GM12891 (cell line): ENCODE measurements at regions not wholly inside any gene's neighbourhood (a gene's known extent, or its start where the extent isn't known, plus 50 kb on each side); places are given as distances from the start of the nearest gene placed in this dataset.
"Not testable (repeated sequence)": the region's sequence is repeated elsewhere in the genome, so short reads cannot be mapped to it uniquely, and the experiment has no call there.

Experiments
- DNase-seq: peaks from one replicate; pipeline ENCODE4 v3.0.0; 2011; ENCODE audit warnings: low spot score; ENCODE audit not compliant: insufficient read length
- FAIRE-seq: peaks from 2 replicates; lab custom pipeline; 2011; peaks lifted over from hg19 to GRCh38; lab: Jason Lieb, UNC
- PAX5 ChIP-seq: IDR thresholded peaks from 2 replicates; pipeline ENCODE4 v1.6.1; 2011; ENCODE audit warnings: low read length, moderate library complexity, mild to moderate bottlenecking; ENCODE audit not compliant: insufficient read depth, severe bottlenecking
- POLR2A ChIP-seq: IDR thresholded peaks from 2 replicates; pipeline ENCODE4 v1.6.1; 2011; ENCODE audit warnings: low read depth, low read length, control low read depth
- POLR2AphosphoS5 ChIP-seq: IDR thresholded peaks from 2 replicates; pipeline ENCODE4 v1.6.1; 2011; ENCODE audit warnings: low read depth, low read length, control low read depth
- POU2F2 ChIP-seq: IDR thresholded peaks from 2 replicates; pipeline ENCODE4 v1.6.1; 2011; ENCODE audit warnings: low read depth, mild to moderate bottlenecking, control low read depth, low read length, moderate library complexity
- SPI1 ChIP-seq: IDR thresholded peaks from 2 replicates; pipeline ENCODE4 v1.6.1; 2011; ENCODE audit warnings: low read depth, low read length, control low read depth
- TAF1 ChIP-seq: IDR thresholded peaks from 2 replicates; pipeline ENCODE4 v1.6.1; 2011; ENCODE audit warnings: low read depth, low read length, control low read depth

DNA sequence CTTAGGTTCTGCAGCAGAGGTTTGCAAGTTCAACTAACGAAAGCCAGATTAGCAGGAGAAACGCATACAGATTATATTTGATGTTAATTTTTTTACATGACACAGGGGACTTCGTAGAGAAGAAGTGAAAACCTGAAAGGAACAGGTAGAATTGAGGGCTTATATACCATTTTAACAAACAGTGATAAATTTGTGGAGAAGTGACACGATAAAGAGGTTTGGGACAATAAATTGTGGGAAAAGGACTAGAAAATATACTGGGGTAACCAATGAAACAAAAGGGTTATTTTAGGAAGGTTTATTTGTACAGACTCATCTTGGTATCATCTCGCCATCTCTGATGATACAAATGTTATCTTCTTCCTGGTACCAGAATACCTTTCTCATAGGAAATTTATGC is 452.9 kb downstream of the SETD4 start:
- DNase-seq (no peak), FAIRE-seq (no peak)
- TF ChIP-seq TAF1 (no peak), SPI1 (no peak), POU2F2 (no peak), POLR2AphosphoS5 (no peak), POLR2A (no peak), PAX5 (no peak)

DNA sequence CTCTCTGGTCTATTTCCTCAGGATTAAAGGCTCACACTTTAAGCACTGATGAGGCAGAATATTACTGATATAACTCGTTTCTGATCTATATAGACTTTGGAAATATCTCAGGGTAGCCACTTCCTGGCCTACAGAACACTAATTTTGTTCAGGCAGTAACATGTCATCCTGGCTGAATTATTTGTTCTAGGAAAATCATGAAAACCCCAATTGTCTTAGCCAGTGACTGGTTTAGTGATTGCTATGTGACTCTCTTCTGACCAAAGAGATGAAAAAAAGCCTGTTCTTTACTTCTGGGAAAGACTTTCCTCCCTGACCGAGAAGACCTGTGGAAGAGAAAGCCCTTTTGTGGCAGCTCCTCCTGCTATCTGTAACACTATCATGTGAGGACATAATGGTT is 453.7 kb downstream of the SETD4 start:
- DNase-seq (no peak), FAIRE-seq (no peak)
- TF ChIP-seq PAX5 (no peak), SPI1 (no peak), POU2F2 (no peak), POLR2A (no peak), POLR2AphosphoS5 (no peak), TAF1 (no peak)

DNA sequence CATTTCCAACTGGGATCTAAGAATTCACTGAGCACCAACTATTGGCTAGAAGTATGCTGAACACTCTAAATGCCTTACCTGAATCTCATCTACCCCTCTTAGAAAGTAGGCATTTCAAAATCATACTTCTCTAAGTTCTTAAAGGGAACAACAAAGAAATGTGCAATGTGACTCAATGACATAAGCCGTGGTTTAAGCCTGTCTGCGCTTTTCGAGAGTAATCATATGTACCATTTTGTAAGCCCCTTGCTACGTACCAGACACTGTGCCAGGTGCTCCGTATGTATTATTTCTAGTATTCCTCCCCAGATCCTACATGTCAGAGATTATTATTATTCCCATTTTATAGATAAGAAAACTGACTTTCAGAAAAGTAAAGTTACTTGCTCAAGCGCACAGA is 454.2 kb downstream of the SETD4 start:
- TF ChIP-seq POU2F2 (no peak), POLR2AphosphoS5 (no peak), SPI1 (no peak), PAX5 (no peak), POLR2A (no peak), TAF1 (no peak)
- FAIRE-seq: no peak
- DNase-seq: no peak

DNA sequence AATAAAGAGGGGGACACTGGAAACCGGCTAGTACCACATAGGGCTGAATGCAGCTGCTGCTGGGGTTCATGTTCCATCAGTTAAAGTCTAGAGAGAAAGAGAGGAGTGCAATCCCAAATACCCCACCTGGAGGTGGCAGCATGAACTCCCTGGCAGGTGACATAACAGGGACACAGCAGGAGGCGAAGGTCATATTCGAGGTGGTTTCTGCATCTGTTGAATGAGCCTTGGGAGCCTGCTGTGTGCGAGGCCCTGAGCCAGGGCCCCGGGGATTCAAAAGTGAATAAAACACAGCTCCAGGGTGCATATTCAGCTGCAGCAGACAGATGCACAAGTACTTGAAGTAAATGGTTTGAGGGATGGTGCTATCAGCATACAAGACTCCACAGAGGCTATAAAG is 456.8 kb downstream of the SETD4 start:
- no peak for FAIRE-seq
- no peak for TF ChIP-seq POU2F2
- no peak for TF ChIP-seq SPI1
- no peak for TF ChIP-seq TAF1
- TF ChIP-seq POLR2AphosphoS5: no peak
- TF ChIP-seq POLR2A: no peak
- TF ChIP-seq PAX5: no peak

DNA sequence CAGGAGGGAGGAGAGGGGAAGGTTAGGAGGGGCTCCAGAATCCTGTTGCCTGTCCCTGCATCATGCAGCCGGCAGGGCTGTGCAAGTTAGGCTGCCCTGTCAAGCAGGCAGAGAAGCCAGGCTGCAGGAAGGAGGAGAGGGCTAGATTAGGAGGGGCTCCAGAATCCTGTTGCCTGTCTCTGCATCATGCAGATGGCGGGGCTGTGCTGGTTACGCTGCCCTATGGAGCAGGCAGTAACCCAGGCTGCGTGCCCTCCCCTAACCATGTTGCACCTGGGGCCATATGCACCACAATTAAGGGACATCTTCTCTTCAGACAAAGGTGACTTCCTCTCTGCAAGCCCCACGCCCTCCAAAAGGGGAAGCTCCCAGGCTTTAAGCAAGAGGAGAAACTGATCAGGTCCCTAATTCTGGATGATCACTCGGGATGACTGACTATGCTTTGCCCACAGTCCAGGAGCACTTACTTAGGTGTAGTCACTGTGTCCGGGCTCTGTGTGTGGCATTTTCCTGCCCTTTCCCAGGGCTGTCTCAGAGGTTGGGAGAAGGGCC is 457.4 kb downstream of the SETD4 start:
- DNase-seq (no peak), FAIRE-seq (no peak)
- no peak for TF ChIP-seq SPI1
- no peak for TF ChIP-seq POLR2AphosphoS5
- TF ChIP-seq POLR2A: no peak
- no peak for TF ChIP-seq TAF1

More for the DNA sequence above, 456.8 kb downstream of the SETD4 start:
- no peak for DNase-seq

DNA sequence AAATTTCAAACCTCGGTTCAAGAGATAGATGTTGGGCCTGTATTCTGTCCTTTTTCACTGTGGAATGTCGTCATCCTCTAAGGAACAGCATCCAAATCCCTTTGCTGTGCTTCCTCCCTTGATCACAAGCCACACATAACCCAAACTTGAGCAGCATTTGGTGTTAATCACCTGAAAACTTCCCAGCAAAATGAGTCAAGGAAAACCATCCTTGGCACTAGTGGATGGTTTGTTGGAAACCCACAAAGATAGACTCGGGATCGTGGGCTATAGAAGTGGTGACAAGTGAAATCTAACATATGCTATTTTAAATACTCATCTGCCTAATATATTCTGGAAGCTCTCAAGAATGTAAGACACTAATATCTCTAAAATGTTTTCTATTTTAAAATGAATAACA is 459.1 kb downstream of the SETD4 start:
- no peak for FAIRE-seq
- TF ChIP-seq POLR2AphosphoS5 (no peak), TAF1 (no peak), PAX5 (no peak), POU2F2 (no peak), SPI1 (no peak), POLR2A (no peak)
- no peak for DNase-seq

DNA sequence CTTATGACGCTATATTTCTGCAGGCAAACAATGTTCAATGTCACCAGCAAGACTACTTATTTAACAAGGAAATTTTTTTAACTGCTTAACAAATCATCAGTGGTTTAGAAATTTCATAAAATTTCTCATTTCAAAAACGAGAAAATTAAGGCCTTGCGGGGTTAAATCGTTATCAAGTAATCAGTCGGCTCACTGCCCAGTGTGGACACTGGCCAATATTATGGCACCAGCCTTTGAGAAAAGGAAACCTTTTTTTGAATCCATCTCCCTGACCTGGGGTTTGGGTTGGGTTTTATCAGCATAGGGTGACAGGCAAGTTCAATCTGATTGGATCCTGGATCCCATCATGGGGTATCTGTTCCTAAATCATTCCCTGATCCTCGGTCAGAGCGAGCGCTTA is 461.2 kb downstream of the SETD4 start:
- TF ChIP-seq PAX5 (no peak), POLR2A (no peak), POLR2AphosphoS5 (no peak), SPI1 (no peak), POU2F2 (no peak), TAF1 (no peak)
- FAIRE-seq (no peak), DNase-seq (no peak)

DNA sequence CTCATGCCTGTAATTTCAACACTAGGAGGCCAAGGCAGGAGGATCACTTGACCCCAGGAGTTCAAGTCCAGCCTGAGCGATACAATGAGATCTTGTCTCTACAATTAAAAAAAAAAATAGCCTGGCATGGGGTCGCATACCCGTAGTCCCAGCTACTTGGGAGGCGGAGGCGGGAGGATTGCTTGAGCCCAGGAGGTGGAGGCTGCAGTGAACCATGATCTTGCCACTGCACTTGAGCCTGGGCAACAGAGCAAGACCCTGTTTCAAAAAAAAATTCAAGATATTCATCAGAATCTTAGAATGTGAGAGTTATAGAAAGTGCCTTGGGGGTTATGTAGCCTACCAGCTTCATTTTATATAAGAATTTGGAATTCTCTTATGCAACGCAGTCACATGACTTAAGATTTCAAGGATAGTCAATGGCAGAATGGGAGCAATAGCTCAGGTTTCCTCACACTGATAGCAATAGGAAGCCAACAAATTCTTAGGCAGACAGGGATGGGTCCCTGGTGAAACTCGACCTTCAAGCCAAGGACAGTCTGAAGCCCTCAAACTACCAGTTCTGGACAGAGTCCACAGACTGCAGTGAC is 462.5 kb downstream of the SETD4 start:
- no peak for DNase-seq
- FAIRE-seq: no peak
- TF ChIP-seq SPI1 (no peak), PAX5 (no peak), POLR2A (no peak), TAF1 (no peak), POU2F2 (no peak), POLR2AphosphoS5 (no peak)

DNA sequence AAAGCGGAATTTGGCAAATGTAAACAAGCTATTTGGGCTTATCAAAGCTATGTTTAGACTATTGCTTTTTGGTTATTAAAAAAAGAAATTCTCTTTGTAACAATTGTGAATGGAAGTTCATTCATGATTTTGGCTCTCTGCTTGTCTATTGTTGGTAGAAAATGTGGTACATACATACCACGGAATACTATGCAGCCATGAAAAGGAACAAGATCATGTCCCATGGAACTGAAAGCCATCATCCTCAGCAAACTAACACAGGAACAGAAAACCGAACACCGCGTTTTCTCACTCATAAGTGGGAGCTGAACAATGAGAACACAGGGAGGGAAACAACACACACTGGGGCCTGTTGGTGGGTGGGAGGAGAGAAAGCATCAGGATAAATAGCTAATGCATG is 465.4 kb downstream of the SETD4 start:
- DNase-seq (no peak), FAIRE-seq (no peak)
- TF ChIP-seq TAF1: no peak

DNA sequence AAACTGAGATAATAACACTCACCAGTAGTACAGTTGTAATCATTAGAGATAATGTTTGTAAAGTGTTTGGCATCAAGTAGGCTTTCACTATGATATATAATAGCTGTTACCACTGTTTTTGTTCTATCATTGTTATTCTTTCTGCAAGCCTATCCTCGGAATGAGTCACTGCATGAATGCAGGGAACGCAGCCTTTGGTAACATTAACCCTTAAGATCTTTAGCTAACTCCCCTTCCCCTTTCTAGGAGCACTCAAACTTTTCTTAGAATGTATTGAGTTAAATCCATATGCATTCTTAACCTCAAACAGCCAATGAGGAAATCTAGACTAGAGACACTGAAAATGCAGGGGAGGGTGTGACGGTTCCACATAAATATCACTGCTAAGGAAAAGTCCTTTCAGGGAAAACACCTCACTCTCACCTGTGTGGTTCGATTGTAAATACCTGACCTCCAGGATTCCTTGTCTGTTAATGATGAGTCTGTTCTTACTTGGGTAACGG is 467.3 kb downstream of the SETD4 start:
- DNase-seq (no peak), FAIRE-seq (no peak)
- no peak for TF ChIP-seq TAF1
- no peak for TF ChIP-seq POLR2AphosphoS5
- no peak for TF ChIP-seq PAX5
- TF ChIP-seq POU2F2: no peak
- TF ChIP-seq POLR2A: no peak
- TF ChIP-seq SPI1: no peak

DNA sequence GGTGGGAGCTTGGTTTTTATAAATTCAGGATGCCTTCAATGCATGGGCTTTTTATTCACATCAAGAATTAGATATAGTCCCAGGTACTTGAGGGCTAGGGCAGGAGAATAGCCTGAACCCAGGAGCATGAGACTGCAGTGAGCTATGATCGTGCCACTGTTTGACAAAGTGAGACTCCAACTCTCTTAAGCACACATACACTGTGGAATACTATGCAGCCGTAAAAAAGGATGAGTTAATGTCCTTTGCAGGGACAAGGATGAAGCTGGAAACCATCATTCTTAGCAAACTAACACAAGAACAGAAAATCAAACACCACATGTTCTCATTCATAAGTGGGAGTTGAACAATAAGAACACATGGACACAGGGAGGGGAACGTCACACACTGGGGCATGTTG is 470.0 kb downstream of the SETD4 start:
- DNase-seq, FAIRE-seq: not testable (repeated sequence)
